Activated T-helper 1 cell treated with anti-CD3 and anti-CD28 coated beads, Interleukin-12 subunit alpha, Interleukin-12 subunit beta, Interleukin-2, Interleukin-4 antibody, amounts not matched to agents 30 ng/mL and 10 ng/mL and 1 ng/mL, durations not matched to agents 14 hours and 24 hours and 36 hours (primary cell): ENCODE measurements at regions not wholly inside any gene's neighbourhood (a gene's known extent, or its start where the extent isn't known, plus 50 kb on each side); places are given as distances from the start of the nearest gene placed in this dataset.

Experiments used
- DNase-seq: peaks from one replicate; pipeline ENCODE4 v3.0.0; 2021; ENCODE audit warnings: low spot score
- H3K27ac Mint-ChIP-seq: one replicate; pipeline ENCODE4 v1.8.0; 2021; ENCODE audit warnings: mild to moderate bottlenecking, mixed read lengths
- H3K27me3 Mint-ChIP-seq: one replicate; pipeline ENCODE4 v1.8.0; 2022; ENCODE audit warnings: mild to moderate bottlenecking, moderate library complexity, mixed read lengths; ENCODE audit not compliant: insufficient read depth
- H3K36me3 Mint-ChIP-seq: one replicate; pipeline ENCODE4 v1.8.0; 2021; ENCODE audit warnings: low read depth, mixed read lengths
- H3K4me1 Mint-ChIP-seq: one replicate; pipeline ENCODE4 v1.8.0; 2021; ENCODE audit warnings: low read depth, mixed read lengths
- H3K4me3 Mint-ChIP-seq: one replicate; pipeline ENCODE4 v1.8.0; 2021; ENCODE audit warnings: mild to moderate bottlenecking, moderate library complexity, mixed read lengths
- H3K9me3 Mint-ChIP-seq: one replicate; pipeline ENCODE4 v1.8.0; 2021; ENCODE audit warnings: mixed read lengths
- intact Hi-C: fragments of 100-400 bp; cut with micrococcal nuclease; formaldehyde crosslinking; loops from one replicate; pipeline ENCODE4 v1.15.1; 2024

- no peak overlapping the region for H3K4me3 Mint-ChIP-seq
- intact Hi-C loops, result no loop called here
- no peak overlapping the region for H3K27ac Mint-ChIP-seq
- DNase-seq, result no peak
- no peaks in the 10 kb centered on the region for H3K9me3 Mint-ChIP-seq
- H3K4me1 Mint-ChIP-seq, result no peaks in the 10 kb centered on the region
- H3K36me3 Mint-ChIP-seq, result no peaks in the 10 kb centered on the region
- H3K27me3 Mint-ChIP-seq, result no peaks in the 10 kb centered on the region
Measured at GRCh38 chr18:61273533-61273932, 59.7 kb upstream of the CDH20 start.

GRCh38 chr18:61274416-61274960 is 58.7 kb upstream of the CDH20 start:
- no peak for DNase-seq
- no peaks in the 10 kb centered on the region for H3K27me3 Mint-ChIP-seq
- H3K4me1 Mint-ChIP-seq, result no peaks in the 10 kb centered on the region
- H3K36me3 Mint-ChIP-seq, result no peaks in the 10 kb centered on the region
- no peaks in the 10 kb centered on the region for H3K9me3 Mint-ChIP-seq
- intact Hi-C loops, result no loop called here
- no peak overlapping the region for H3K27ac Mint-ChIP-seq
- H3K4me3 Mint-ChIP-seq, result no peak overlapping the region

- intact Hi-C loops, result no loop called here
- no peaks in the 10 kb centered on the region for H3K27me3 Mint-ChIP-seq
- H3K4me1 Mint-ChIP-seq, result no peaks in the 10 kb centered on the region
- H3K4me3 Mint-ChIP-seq, result no peak overlapping the region
- DNase-seq, result no peak
- no peak overlapping the region for H3K27ac Mint-ChIP-seq
- peaks cover 5% of the 10 kb centered on the region for H3K9me3 Mint-ChIP-seq
- H3K36me3 Mint-ChIP-seq, result no peaks in the 10 kb centered on the region
Measured at GRCh38 chr18:61277808-61278207, 55.4 kb upstream of the CDH20 start.

- DNase-seq, result no peak
- Mint-ChIP-seq H3K4me3 (no peak overlapping the region), H3K9me3 (peaks cover 5% of the 10 kb centered on the region), H3K4me1 (no peaks in the 10 kb centered on the region), H3K27ac (no peak overlapping the region), H3K27me3 (no peaks in the 10 kb centered on the region), H3K36me3 (no peaks in the 10 kb centered on the region)
- intact Hi-C loops, result no loop called here
Measured at GRCh38 chr18:61281431-61281830, 51.8 kb upstream of the CDH20 start.

GRCh38 chr18:61282926-61283325 is 50.3 kb upstream of the CDH20 start:
- Mint-ChIP-seq H3K36me3 (no peaks in the 10 kb centered on the region), H3K9me3 (peaks cover 5% of the 10 kb centered on the region), H3K27me3 (no peaks in the 10 kb centered on the region), H3K4me1 (no peaks in the 10 kb centered on the region), H3K27ac (no peak overlapping the region), H3K4me3 (no peak overlapping the region)
- intact Hi-C loops, result no loop called here
- DNase-seq, result no peak
